T-cell (primary cell): ENCODE measurements at regions not wholly inside any gene's neighbourhood (a gene's known extent, or its start where the extent isn't known, plus 50 kb on each side); places are given as distances from the start of the nearest gene placed in this dataset.
"Not testable (repeated sequence)": the region's sequence is repeated elsewhere in the genome, so short reads cannot be mapped to it uniquely, and the experiment has no call there.

Experiments used
- ATAC-seq, 4 experiments: fragments of 200-7000 bp in 3 of 4; fragments of 150-1000 bp in 1 of 4; cut with Tn5 transposase; replicated peaks in 1 of 4; 1 replicate in 3 of 4; 2 replicates in 1 of 4; pipeline ENCODE4 v1.10.0; 2021; ENCODE audit warnings: moderate library complexity in 3 of 4, mild to moderate bottlenecking in 2 of 4, moderate number of reproducible peaks in 1 of 4
- CTCF ChIA-PET, 2 donors: fragments of 300-600 bp; sonication (Branson Sonifier 250); formaldehyde crosslinking; loops; one replicate each; lab custom pipeline; 2022; ENCODE audit warnings: antibody characterized with exemption in 2 of 2; lab: Charles Lee
- POLR2A ChIA-PET, 2 donors: fragments of 300-600 bp; sonication (Branson Sonifier 250); formaldehyde crosslinking; loops; one replicate each; lab custom pipeline; 2022; ENCODE audit warnings: antibody characterized with exemption in 2 of 2; lab: Charles Lee
- DNase-seq, 35 experiments: peaks; one replicate each; pipeline versions ENCODE4 v3.0.0 to v3.0.0-alpha.2; 2013 to 2023
- H3K27ac ChIP-seq: one replicate; pipeline ENCODE4 v1.5.1; 2013; ENCODE audit warnings: low read length
- H3K27me3 ChIP-seq, 2 experiments: replicated peaks in 1 of 2; 1 replicate in 1 of 2; 2 replicates in 1 of 2; pipeline versions ENCODE4 v1.6.1 to v1.7.0; 2013; ENCODE audit warnings: low read length in 1 of 2, mixed read lengths in 1 of 2; ENCODE audit not compliant: control insufficient read depth in 2 of 2, insufficient read depth in 2 of 2; ENCODE audit errors: extremely low read depth in 1 of 2
- H3K36me3 ChIP-seq, 2 donors: 1 replicate in 1 of 2; 2 replicates in 1 of 2; pipeline versions ENCODE4 v1.6.1 to v1.7.0; 2013; ENCODE audit warnings: low read length in 1 of 2; ENCODE audit not compliant: control insufficient read depth in 2 of 2, insufficient read depth in 1 of 2; ENCODE audit errors: extremely low read depth in 1 of 2
- H3K4me1 ChIP-seq, 2 experiments: 1 replicate in 1 of 2; 2 replicates in 1 of 2; pipeline versions ENCODE4 v1.6.1 to v1.7.0; 2013; ENCODE audit warnings: low read length in 2 of 2, mixed read lengths in 1 of 2; ENCODE audit not compliant: insufficient read depth in 2 of 2, control insufficient read depth in 1 of 2; ENCODE audit errors: extremely low read depth in 1 of 2
- H3K4me3 ChIP-seq, 2 donors: 1 replicate in 1 of 2; 2 replicates in 1 of 2; pipeline versions ENCODE4 v1.5.1 to v1.7.0; 2013; ENCODE audit warnings: mild to moderate bottlenecking in 2 of 2, low read length in 1 of 2, moderate library complexity in 1 of 2; ENCODE audit not compliant: control insufficient read depth in 1 of 2; ENCODE audit errors: extremely low read depth in 1 of 2
- H3K9me3 ChIP-seq: 2 replicates; pipeline ENCODE4 v1.7.0; 2013
- H3K27ac Mint-ChIP-seq, 2 donors: one replicate each; pipeline ENCODE4 v1.8.0; 2020 to 2021; ENCODE audit warnings: mild to moderate bottlenecking in 2 of 2, mixed read lengths in 2 of 2
- H3K27me3 Mint-ChIP-seq, 2 donors: one replicate each; pipeline ENCODE4 v1.8.0; 2021 to 2022; ENCODE audit warnings: mixed read lengths in 2 of 2
- H3K36me3 Mint-ChIP-seq: one replicate; pipeline ENCODE4 v1.8.0; 2021; ENCODE audit warnings: mixed read lengths
- H3K4me1 Mint-ChIP-seq, 3 donors: one replicate each; pipeline ENCODE4 v1.8.0; 2020 to 2022; ENCODE audit warnings: mixed read lengths in 3 of 3, mild to moderate bottlenecking in 1 of 3
- H3K4me3 Mint-ChIP-seq, 3 donors: one replicate each; pipeline ENCODE4 v1.8.0; 2020 to 2022; ENCODE audit warnings: mild to moderate bottlenecking in 3 of 3, mixed read lengths in 3 of 3, moderate library complexity in 3 of 3
- H3K9me3 Mint-ChIP-seq, 3 donors: one replicate each; pipeline ENCODE4 v1.8.0; 2020 to 2022; ENCODE audit warnings: mixed read lengths in 3 of 3
- WGBS: methylation state at CpG from one replicate; pipeline ENCODE4 v1.1.5; 2013; ENCODE audit warnings: missing lambda C conversion rate; ENCODE audit not compliant: insufficient coverage; 5-methylcytosine and 5-hydroxymethylcytosine counted together

DNA sequence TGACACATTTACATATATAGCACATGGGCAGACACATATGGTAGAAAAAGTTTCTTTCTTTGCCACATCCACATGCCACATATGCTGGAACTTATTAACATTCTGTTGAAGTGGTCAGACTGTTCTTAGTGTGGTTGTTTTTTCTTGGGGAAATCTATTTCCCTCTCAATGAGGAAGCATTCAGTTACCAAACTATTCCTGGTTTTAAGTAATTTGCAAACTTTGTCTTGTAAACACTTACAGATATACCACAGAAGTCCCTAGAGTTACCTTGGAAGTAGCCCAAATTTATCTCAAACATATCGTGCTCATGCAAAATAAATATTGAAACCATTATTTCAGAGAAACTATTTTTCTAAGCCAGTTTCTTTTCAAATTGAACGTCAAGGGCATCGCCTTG, 625.5 kb upstream of the INTU start:
- DNase-seq (no peak), ATAC-seq (no peak)
- POLR2A ChIA-PET, result no interaction called here
- Mint-ChIP-seq H3K36me3 (no peaks in the 10 kb centered on the region), H3K4me3 (no peak overlapping the region), H3K27me3 (no peaks in the 10 kb centered on the region), H3K9me3 (peaks cover 2 to 16% (median 9%) of the 10 kb centered on the region in 3 donors), H3K4me1 (no peaks in the 10 kb centered on the region), H3K27ac (no peak overlapping the region)
- Histone ChIP-seq H3K9me3 (no peaks in the 10 kb centered on the region), H3K4me1 (no peaks in the 10 kb centered on the region), H3K36me3 (no peaks in the 10 kb centered on the region), H3K4me3 (no peak overlapping the region), H3K27ac (no peak overlapping the region), H3K27me3 (no peaks in the 10 kb centered on the region)
- WGBS, result 90% methylated on average over 2 of the region's 3 CpGs
- CTCF ChIA-PET, result no interaction called here

DNA sequence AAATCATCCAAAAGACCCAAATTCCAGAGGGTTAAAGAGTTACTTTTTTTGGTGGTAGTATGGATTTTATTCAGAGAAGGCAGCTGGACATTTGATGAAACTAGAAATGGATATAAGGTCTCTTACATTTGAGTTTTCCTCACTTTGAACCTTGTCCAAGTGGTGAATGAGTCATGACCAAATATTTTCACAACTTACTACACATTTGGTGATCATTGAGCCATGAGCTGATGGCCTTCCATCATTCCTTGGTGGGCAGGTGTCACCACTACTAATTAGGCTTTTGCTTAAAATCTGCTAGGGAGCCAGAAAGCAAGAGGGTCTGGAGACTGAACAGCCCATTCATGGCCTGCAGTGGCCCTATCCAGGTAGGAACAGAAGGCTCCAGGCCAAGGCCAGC, 620.2 kb upstream of the INTU start:
- Mint-ChIP-seq H3K36me3 (no peaks in the 10 kb centered on the region), H3K9me3 (peaks cover 6 to 17% (median 6%) of the 10 kb centered on the region in 3 donors), H3K4me3 (no peak overlapping the region), H3K27me3 (no peaks in the 10 kb centered on the region), H3K4me1 (no peaks in the 10 kb centered on the region), H3K27ac (no peak overlapping the region)
- H3K9me3 ChIP-seq, result no peaks in the 10 kb centered on the region
- ATAC-seq (no peak), DNase-seq (no peak)
- no peaks in the 10 kb centered on the region for H3K27me3 ChIP-seq
- H3K27ac ChIP-seq, result no peak overlapping the region
- H3K36me3 ChIP-seq, result no peaks in the 10 kb centered on the region
- ChIA-PET CTCF (no interaction called here), POLR2A (no interaction called here)
- no peak overlapping the region for H3K4me3 ChIP-seq
- no peaks in the 10 kb centered on the region for H3K4me1 ChIP-seq

DNA sequence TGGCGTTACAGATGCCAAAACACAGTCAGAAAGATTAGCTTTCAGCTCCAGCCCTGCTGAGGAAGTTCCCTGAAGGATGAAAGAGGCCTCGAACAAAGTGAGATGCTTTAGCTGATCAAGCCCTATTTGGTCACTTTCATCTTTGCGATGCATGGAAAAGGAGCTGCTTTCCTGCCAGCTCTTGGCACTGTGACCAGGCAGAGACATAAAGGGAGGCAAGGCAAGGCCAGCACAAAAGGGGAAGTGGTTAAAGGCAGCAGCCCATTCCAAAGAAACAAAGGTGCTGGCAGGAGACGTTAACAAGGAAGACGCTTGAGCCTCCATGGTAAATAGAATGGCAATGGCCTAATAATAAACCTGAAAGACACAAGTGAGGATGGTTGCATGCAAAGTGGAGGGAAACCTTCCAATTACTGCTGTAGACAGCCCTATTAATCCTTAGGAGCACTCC, 617.1 kb upstream of the INTU start:
- no peaks in the 10 kb centered on the region for H3K36me3 Mint-ChIP-seq
- peaks cover 0 to 9% (median 5%) of the 10 kb centered on the region in 3 donors for H3K9me3 Mint-ChIP-seq
- POLR2A ChIA-PET, result no interaction called here
- H3K4me1 Mint-ChIP-seq, result no peaks in the 10 kb centered on the region
- no peak overlapping the region for H3K4me3 Mint-ChIP-seq
- H3K27ac Mint-ChIP-seq, result no peak overlapping the region
- CTCF ChIA-PET, result interaction anchor here in 1 of 2 donors (0.6 kb wide), 1 partner anchor 1532 kb away, joined by 9 read pairs; no protein-coding TSS in a partner anchor
- no peaks in the 10 kb centered on the region for H3K9me3 ChIP-seq
- H3K27ac ChIP-seq, result no peak overlapping the region
- H3K36me3 ChIP-seq, result no peaks in the 10 kb centered on the region
- no peaks in the 10 kb centered on the region for H3K4me1 ChIP-seq
- H3K4me3 ChIP-seq, result no peak overlapping the region
- no peak for DNase-seq
- WGBS, result 44% methylated on average over 3 of the region's 5 CpGs
- ATAC-seq, result no peak
- H3K27me3 Mint-ChIP-seq, result no peaks in the 10 kb centered on the region
- H3K27me3 ChIP-seq, result no peaks in the 10 kb centered on the region

DNA sequence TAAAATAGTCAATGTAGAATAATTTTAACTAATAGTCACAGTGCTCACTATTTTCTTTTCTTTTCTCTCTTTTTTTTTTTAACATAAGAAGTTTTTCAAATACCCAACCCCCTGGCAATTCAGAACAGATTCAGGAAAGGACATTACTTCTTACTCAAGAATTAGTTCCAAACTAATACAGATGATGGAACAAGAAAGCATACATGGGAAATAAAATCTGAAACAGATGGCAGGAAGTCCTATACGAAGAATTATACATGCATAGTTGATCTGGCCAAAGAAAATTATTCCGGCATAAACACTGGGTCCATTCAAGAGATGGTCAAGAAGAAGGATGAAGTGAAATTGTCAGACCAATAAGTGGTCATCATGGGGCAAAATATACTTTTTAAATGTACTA, 614.4 kb upstream of the INTU start:
- POLR2A ChIA-PET, result no interaction called here
- Mint-ChIP-seq H3K27ac (no peak overlapping the region), H3K9me3 (peaks cover 0 to 9% (median 5%) of the 10 kb centered on the region in 3 donors), H3K4me3 (no peak overlapping the region), H3K27me3 (no peaks in the 10 kb centered on the region), H3K4me1 (no peaks in the 10 kb centered on the region), H3K36me3 (no peaks in the 10 kb centered on the region)
- Histone ChIP-seq H3K27ac (no peak overlapping the region), H3K4me3 (no peak overlapping the region), H3K9me3 (no peaks in the 10 kb centered on the region), H3K27me3 (no peaks in the 10 kb centered on the region), H3K36me3 (no peaks in the 10 kb centered on the region), H3K4me1 (no peaks in the 10 kb centered on the region)
- CTCF ChIA-PET, result no interaction called here
- DNase-seq (no peak), ATAC-seq (no peak)
- no CpG with 5 or more reads among the region's 2 CpGs for WGBS

DNA sequence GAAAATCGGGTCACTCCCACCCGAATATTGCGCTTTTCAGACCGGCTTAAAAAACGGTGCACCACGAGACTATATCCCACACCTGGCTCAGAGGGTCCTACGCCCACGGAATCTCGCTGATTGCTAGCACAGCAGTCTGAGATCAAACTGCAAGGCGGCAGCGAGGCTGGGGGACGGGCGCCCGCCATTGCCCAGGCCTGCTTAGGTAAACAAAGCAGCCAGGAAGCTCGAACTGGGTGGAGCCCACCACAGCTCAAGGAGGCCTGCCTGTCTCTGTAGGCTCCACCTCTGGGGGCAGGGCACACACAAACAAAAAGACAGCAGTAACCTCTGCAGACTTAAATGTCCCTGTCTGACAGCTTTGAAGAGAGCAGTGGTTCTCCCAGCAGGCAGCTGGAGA, 611.9 kb upstream of the INTU start:
- H3K27ac ChIP-seq, H3K9me3 ChIP-seq, POLR2A ChIA-PET, H3K27me3 Mint-ChIP-seq, ATAC-seq, H3K27ac Mint-ChIP-seq, DNase-seq, H3K4me3 ChIP-seq, CTCF ChIA-PET, H3K27me3 ChIP-seq, H3K4me1 ChIP-seq, H3K9me3 Mint-ChIP-seq, H3K36me3 ChIP-seq, H3K4me1 Mint-ChIP-seq, H3K36me3 Mint-ChIP-seq, H3K4me3 Mint-ChIP-seq: not testable (repeated sequence)
- WGBS, result no CpG with 5 or more reads among the region's 15 CpGs

DNA sequence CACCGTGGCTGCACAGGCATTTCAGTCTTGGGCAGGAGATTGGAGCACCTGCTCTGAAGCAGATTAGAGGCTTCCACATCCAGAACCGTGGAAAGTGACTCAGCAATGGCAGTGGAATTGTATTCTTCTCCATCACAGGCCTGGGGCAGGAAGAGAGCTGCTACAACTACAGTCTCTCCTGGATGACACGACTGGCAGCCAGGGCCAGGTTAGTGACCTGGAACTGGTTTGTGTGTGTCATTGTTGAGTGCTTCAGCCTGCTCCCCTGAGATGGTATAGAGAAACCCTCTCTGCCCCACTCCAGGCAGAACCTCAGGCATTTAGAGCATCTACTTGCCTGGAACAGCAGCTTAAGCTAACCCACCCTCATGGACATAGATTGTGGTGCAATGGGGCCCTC, 596.5 kb upstream of the INTU start:
- no peaks in the 10 kb centered on the region for H3K36me3 Mint-ChIP-seq
- 85% methylated on average over 1 of the region's 3 CpGs for WGBS
- POLR2A ChIA-PET, result no interaction called here

DNA sequence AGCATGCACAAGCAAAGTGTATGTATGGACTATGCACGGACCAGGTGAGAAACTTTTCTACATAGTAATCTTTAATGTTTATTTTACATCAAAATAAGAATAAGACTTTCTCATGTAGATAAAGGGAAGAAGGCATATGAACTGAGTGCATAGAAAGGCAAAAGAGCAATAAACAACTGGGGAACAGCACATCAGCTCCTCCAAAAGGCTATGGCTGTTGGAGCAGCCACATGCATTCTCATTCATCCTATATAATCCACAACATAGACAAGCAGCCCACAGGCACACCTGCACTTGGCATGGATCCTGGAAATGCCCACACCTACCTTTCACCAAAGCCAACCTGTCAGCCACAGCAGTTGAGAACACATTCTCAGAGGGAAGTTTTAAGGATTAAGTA, 586.9 kb upstream of the INTU start:
- no peak overlapping the region for H3K4me3 Mint-ChIP-seq
- Histone ChIP-seq H3K4me3 (no peak overlapping the region), H3K4me1 (no peaks in the 10 kb centered on the region), H3K9me3 (no peaks in the 10 kb centered on the region), H3K27me3 (no peaks in the 10 kb centered on the region), H3K36me3 (no peaks in the 10 kb centered on the region), H3K27ac (no peak overlapping the region)
- ATAC-seq, result no peak
- no peaks in the 10 kb centered on the region for H3K4me1 Mint-ChIP-seq
- H3K36me3 Mint-ChIP-seq, result no peaks in the 10 kb centered on the region
- WGBS, result no CpG with 5 or more reads among the region's 1 CpG
- H3K27ac Mint-ChIP-seq, result no peak overlapping the region
- peaks cover 10 to 14% (median 12%) of the 10 kb centered on the region in 3 donors for H3K9me3 Mint-ChIP-seq
- ChIA-PET POLR2A (no interaction called here), CTCF (no interaction called here)
- DNase-seq, result no peak
- no peaks in the 10 kb centered on the region for H3K27me3 Mint-ChIP-seq

More for the DNA sequence above, 596.5 kb upstream of the INTU start:
- H3K27me3 ChIP-seq, result no peaks in the 10 kb centered on the region
- no peaks in the 10 kb centered on the region for H3K9me3 ChIP-seq
- Mint-ChIP-seq H3K4me3 (no peak overlapping the region), H3K27me3 (no peaks in the 10 kb centered on the region), H3K4me1 (no peaks in the 10 kb centered on the region), H3K9me3 (peaks cover 4 to 16% (median 4%) of the 10 kb centered on the region in 3 donors), H3K27ac (no peak overlapping the region)
- CTCF ChIA-PET, result no interaction called here
- no peak overlapping the region for H3K27ac ChIP-seq
- ATAC-seq (no peak), DNase-seq (no peak)
- H3K4me1 ChIP-seq, result no peaks in the 10 kb centered on the region
- no peaks in the 10 kb centered on the region for H3K36me3 ChIP-seq
- H3K4me3 ChIP-seq, result no peak overlapping the region
